ENCODE measurements at regions not wholly inside any gene's neighbourhood (a gene's known extent, or its start where the extent isn't known, plus 50 kb on each side); places are given as distances from the start of the nearest gene placed in this dataset.

- H2BK120ac ChIP-seq (replicated peaks; ENCODE audit: low read depth, low read length), result no peak overlapping the region
- no peak overlapping the region for H3K4ac ChIP-seq (replicated peaks; ENCODE audit: insufficient read length, low read depth, low read length)
- H3K23me2 ChIP-seq (ENCODE audit: low read depth, low read length), result no peaks in the 10 kb centered on the region
- H3K9me3 ChIP-seq (ENCODE audit: insufficient read depth in 2 of 2, low read depth in 1 of 2, low read length in 1 of 2), result 0 out of 4 replicates have a peak, but pooled peaks cover 0 to 3% of the 10 kb centered on the region in 2 experiments
- no peak for DNase-seq (ENCODE audit: low read depth in 1 of 2, low spot score in 2 of 2)
- no peaks in the 10 kb centered on the region for H3K36me3 ChIP-seq (ENCODE audit: control insufficient read depth in 2 of 4, insufficient read depth in 4 of 4, low read length in 3 of 4)
- H3K27me3 ChIP-seq (replicated peaks in 1 of 4; ENCODE audit: control insufficient read depth in 3 of 4, extremely low read depth in 1 of 4, insufficient read depth in 3 of 4, low read length in 3 of 4), result no peaks in the 10 kb centered on the region
- ChIA-PET POLR2A (ENCODE audit: partially characterized antibody) (no interaction called here), CTCF (ENCODE audit: partially characterized antibody) (no interaction called here)
- H2BK12ac ChIP-seq (ENCODE audit: low read depth, low read length), result no peak overlapping the region
- no peak overlapping the region for H4K8ac ChIP-seq (ENCODE audit: extremely low read depth, insufficient read depth, low read length)
- H4K20me1 ChIP-seq (replicated peaks in 1 of 2; ENCODE audit: control insufficient read depth in 1 of 2, insufficient read depth in 2 of 2, low read length in 2 of 2), result no peaks in the 10 kb centered on the region
- H3K4me2 ChIP-seq (ENCODE audit: insufficient read depth in 1 of 2, low read depth in 2 of 2, low read length in 2 of 2), result no peak overlapping the region
- no peak overlapping the region for H2BK5ac ChIP-seq (ENCODE audit: low read depth, low read length)
- no peak overlapping the region for H2BK20ac ChIP-seq (ENCODE audit: low read length)
- no peak overlapping the region for H4K5ac ChIP-seq (ENCODE audit: insufficient read length, low read depth, low read length)
- H2AFZ ChIP-seq (ENCODE audit: low read length), result no peak overlapping the region
- no peaks in the 10 kb centered on the region for H3K4me1 ChIP-seq (replicated peaks in 1 of 4; ENCODE audit: control insufficient read depth in 3 of 4, insufficient read depth in 4 of 4, low read length in 3 of 4)
- H3K23ac ChIP-seq (ENCODE audit: insufficient read length), result no peak overlapping the region
- H3K27ac ChIP-seq (ENCODE audit: low read depth, low read length), result no peak overlapping the region
- H3K14ac ChIP-seq (ENCODE audit: insufficient read length), result no peak overlapping the region
- 84% methylated on average over 2 of the region's 2 CpGs; no CpG with 5 or more reads in 1 of the 2 experiments for WGBS, 2 experiments (ENCODE audit: extremely low coverage in 1 of 2, insufficient coverage in 1 of 2, insufficient read length in 1 of 2, insufficient replicate concordance in 2 of 2, low coverage in 1 of 2, low lambda C conversion rate in 2 of 2, missing lambda C conversion rate in 1 of 2)
- H3K18ac ChIP-seq (ENCODE audit: extremely low read depth, low read length), result no peak overlapping the region
- H3K4me3 ChIP-seq (ENCODE audit: extremely low read depth in 1 of 4, insufficient read depth in 2 of 4, low read depth in 3 of 4, low read length in 4 of 4), result no peak overlapping the region
- H3K79me2 ChIP-seq (ENCODE audit: control insufficient read depth in 1 of 2, insufficient read depth in 2 of 2, low read length in 2 of 2), result no peaks in the 10 kb centered on the region
- no peak overlapping the region for H4K91ac ChIP-seq (replicated peaks; ENCODE audit: insufficient read length, low read length)
- FAIRE-seq, result no peak
- no peak overlapping the region for H3K9ac ChIP-seq (replicated peaks in 1 of 4; ENCODE audit: extremely low read depth in 1 of 4, low read depth in 3 of 4, low read length in 3 of 4)
- H2AK5ac ChIP-seq (ENCODE audit: low read depth, low read length), result no peak overlapping the region
- no peaks in the 10 kb centered on the region for H3K79me1 ChIP-seq (ENCODE audit: low read depth, low read length)
- no peak overlapping the region for H2BK15ac ChIP-seq (ENCODE audit: low read length)
- no peak overlapping the region for H3K56ac ChIP-seq (replicated peaks; ENCODE audit: insufficient read length, low read depth, low read length)
- TF ChIP-seq POLR2AphosphoS5 (IDR thresholded peaks at IDR 0.05; ENCODE audit: low read depth, low read length) (no peak), ATF3 (IDR thresholded peaks at IDR 0.05; ENCODE audit: insufficient read depth, low read depth, low read length) (no peak), PHF8 (conservative IDR thresholded peaks at IDR 0.05; ENCODE audit: low read depth, low read length) (no peak), HDAC2 (IDR thresholded peaks at IDR 0.05; ENCODE audit: borderline replicate concordance in 1 of 2, low read depth in 2 of 2, low read length in 2 of 2) (no peak), RNF2 (IDR thresholded peaks at IDR 0.05; ENCODE audit: borderline replicate concordance, low read depth, low read length, missing control alignments, poor library complexity, severe bottlenecking) (no peak), RAD21 (IDR thresholded peaks at IDR 0.05 in 1 of 2, conservative IDR thresholded peaks at IDR 0.05 in 1 of 2; ENCODE audit: low read depth in 2 of 2, low read length in 2 of 2) (no peak), CHD1 (IDR thresholded peaks at IDR 0.05; ENCODE audit: low read depth, low read length) (no peak), RBBP5 (IDR thresholded peaks at IDR 0.05; ENCODE audit: borderline replicate concordance, low read depth, low read length) (no peak), POLR2A (IDR thresholded peaks at IDR 0.05; ENCODE audit: control extremely low read depth in 1 of 2, low read depth in 2 of 2, low read length in 2 of 2) (no peak), ATF2 (IDR thresholded peaks at IDR 0.05; ENCODE audit: low read length) (no peak), POU5F1 (IDR thresholded peaks at IDR 0.05; ENCODE audit: low read depth, low read length) (no peak), SIRT6 (IDR thresholded peaks at IDR 0.05; ENCODE audit: low read length) (no peak)
Measured at GRCh38 chr6:133026705-133027104, 212.3 kb downstream of the RPS12 start.

Measured in H1 (cell line).